NT2/D1 (cell line): ENCODE measurements at regions not wholly inside any gene's neighbourhood (a gene's known extent, or its start where the extent isn't known, plus 50 kb on each side); places are given as distances from the start of the nearest gene placed in this dataset.

Source experiments
- SUZ12 ChIP-seq: IDR thresholded peaks from 2 replicates; pipeline ENCODE4 v1.6.1; 2011; ENCODE audit not compliant: insufficient read length, insufficient read depth; ENCODE audit errors: extremely low read depth
- YY1 ChIP-seq: IDR thresholded peaks from 2 replicates; pipeline ENCODE4 v1.6.1; 2011; ENCODE audit not compliant: insufficient read length, insufficient read depth

DNA sequence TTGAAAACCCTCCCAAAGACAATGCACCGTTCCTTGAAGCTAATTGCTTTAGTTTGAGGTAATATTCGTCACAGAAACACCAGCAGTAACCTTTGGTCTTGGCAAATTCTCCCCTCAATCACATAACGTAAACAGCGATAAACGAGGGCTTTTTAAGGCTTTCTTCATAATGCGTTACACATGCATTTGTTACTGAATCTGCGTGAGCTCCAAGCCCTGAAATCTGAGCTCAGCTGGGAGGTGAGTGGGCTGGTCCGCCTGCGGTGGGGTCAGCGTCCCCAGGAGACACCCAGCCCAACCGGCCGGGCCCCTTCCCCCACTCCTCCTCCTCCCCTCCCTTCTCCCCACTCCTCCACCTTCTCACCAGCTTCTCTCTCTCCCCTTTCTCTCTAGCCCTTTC lies 91.1 kb downstream of the BARX1 start:
- TF ChIP-seq YY1, result no peak
- TF ChIP-seq SUZ12, result no peak
